HEK293T (cell line): ENCODE measurements at regions not wholly inside any gene's neighbourhood (a gene's known extent, or its start where the extent isn't known, plus 50 kb on each side); places are given as distances from the start of the nearest gene placed in this dataset.

Experiments
- BHLHE40 ChIP-seq: fragments of 450-650 bp; IDR thresholded peaks from 2 replicates; pipeline ENCODE4 v1.6.1; 2016; ENCODE audit warnings: mild to moderate bottlenecking, moderate library complexity, borderline replicate concordance
- ELF4 ChIP-seq: fragments of 450-650 bp; IDR thresholded peaks from 2 replicates; pipeline ENCODE4 v1.6.1; 2017; ENCODE audit warnings: antibody characterized with exemption
- FOXA1 ChIP-seq: fragments of 450-650 bp; IDR thresholded peaks from 2 replicates; pipeline ENCODE4 v1.6.1; 2016; ENCODE audit warnings: mild to moderate bottlenecking
- FOXK2 ChIP-seq: fragments of 450-650 bp; IDR thresholded peaks from 2 replicates; pipeline ENCODE4 v1.6.1; 2016; ENCODE audit warnings: mild to moderate bottlenecking
- NFRKB ChIP-seq: fragments of 450-650 bp; IDR thresholded peaks from 2 replicates; pipeline ENCODE4 v1.6.1; 2016; ENCODE audit warnings: mild to moderate bottlenecking, moderate library complexity
- SP1 ChIP-seq: fragments of 450-650 bp; IDR thresholded peaks from 2 replicates; pipeline ENCODE4 v1.6.1; 2017
- SUZ12 ChIP-seq: fragments of 450-650 bp; IDR thresholded peaks from 2 replicates; pipeline ENCODE4 v1.6.1; 2016; ENCODE audit warnings: mild to moderate bottlenecking
- TARDBP ChIP-seq: fragments of 450-650 bp; IDR thresholded peaks from 2 replicates; pipeline ENCODE4 v1.6.1; 2016

DNA sequence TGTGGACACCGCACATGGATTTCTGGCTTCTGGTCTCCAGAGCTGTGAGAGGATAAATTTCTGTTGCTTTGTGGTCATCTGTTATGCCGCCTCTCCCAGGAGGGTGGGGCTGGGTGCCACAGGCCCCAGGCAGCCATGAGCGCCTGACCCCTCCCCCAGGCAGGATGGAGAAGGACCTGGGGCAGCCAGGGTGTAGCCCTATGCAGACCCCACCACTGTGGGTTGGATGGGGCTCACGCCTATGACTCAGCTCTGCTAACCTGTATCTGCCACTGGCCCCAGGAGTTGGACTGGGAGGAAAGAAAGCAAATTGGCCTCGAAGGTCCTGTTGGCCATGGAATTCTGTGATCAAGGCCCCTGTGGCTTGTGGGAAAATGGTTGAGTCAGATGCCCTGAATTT lies 1351.1 kb downstream of the BRD1 start:
- no peak for TF ChIP-seq BHLHE40
- no peak for TF ChIP-seq NFRKB
- TF ChIP-seq SUZ12 = no peak
- TF ChIP-seq ELF4 = no peak
- TF ChIP-seq TARDBP = no peak
- no peak for TF ChIP-seq SP1
- no peak for TF ChIP-seq FOXA1
- TF ChIP-seq FOXK2 = no peak
